SK-N-SH treated with all-trans-retinoic acid at 6 μM for 48 hours (cell line): ENCODE measurements at regions not wholly inside any gene's neighbourhood (a gene's known extent, or its start where the extent isn't known, plus 50 kb on each side); places are given as distances from the start of the nearest gene placed in this dataset.

ENCODE experiments used
- ATAC-seq: fragments of 200-7000 bp; cut with Tn5 transposase; 3 replicates; pipeline ENCODE4 v1.9.1; 2020; ENCODE audit warnings: mild to moderate bottlenecking, moderate library complexity
- BACH2 ChIP-seq: fragments of 250-450 bp; sonication (Bioruptor Pico); IDR thresholded peaks from 2 replicates; pipeline ENCODE4 v1.9.0; 2021; ENCODE audit warnings: mild to moderate bottlenecking, borderline replicate concordance
- CSDC2 ChIP-seq: fragments of 250-450 bp; sonication (Bioruptor Pico); IDR thresholded peaks from 2 replicates; pipeline ENCODE4 v1.5.0; 2020; ENCODE audit warnings: mild to moderate bottlenecking, moderate library complexity
- CSRNP3 ChIP-seq: fragments of 250-450 bp; sonication (Bioruptor Pico); IDR thresholded peaks from 2 replicates; pipeline ENCODE4 v1.5.1; 2021; ENCODE audit warnings: mild to moderate bottlenecking, moderate library complexity
- GLIS3 ChIP-seq: fragments of 250-450 bp; sonication (Bioruptor Pico); IDR thresholded peaks from 2 replicates; pipeline ENCODE4 v1.5.0; 2020; ENCODE audit warnings: mild to moderate bottlenecking, moderate library complexity
- ISL1 ChIP-seq: fragments of 250-450 bp; sonication (Bioruptor Pico); IDR thresholded peaks from 2 replicates; pipeline ENCODE4 v2.1.2; 2022; ENCODE audit warnings: mild to moderate bottlenecking, moderate library complexity
- OSR1 ChIP-seq: fragments of 250-450 bp; sonication (Bioruptor Pico); IDR thresholded peaks from 2 replicates; pipeline ENCODE4 v1.8.0; 2022; ENCODE audit warnings: moderate library complexity, mild to moderate bottlenecking, inconsistent platforms
- PATZ1 ChIP-seq: fragments of 250-450 bp; sonication (Bioruptor Pico); IDR thresholded peaks from 2 replicates; pipeline ENCODE4 v1.8.0; 2020; ENCODE audit warnings: mild to moderate bottlenecking, moderate library complexity, borderline replicate concordance
- PPARA ChIP-seq: fragments of 250-450 bp; sonication (Bioruptor Pico); IDR thresholded peaks from 2 replicates; pipeline ENCODE4 v1.5.0; 2020; ENCODE audit warnings: mild to moderate bottlenecking, borderline replicate concordance
- RARB ChIP-seq: fragments of 250-450 bp; sonication (Bioruptor Pico); IDR thresholded peaks from 2 replicates; pipeline ENCODE4 v1.8.0; 2021; ENCODE audit warnings: mild to moderate bottlenecking, moderate library complexity
- SNAI2 ChIP-seq: fragments of 250-450 bp; sonication (Bioruptor Pico); IDR thresholded peaks from 2 replicates; pipeline ENCODE4 v1.5.0; 2020; ENCODE audit warnings: mild to moderate bottlenecking, moderate library complexity
- TCF4 ChIP-seq: fragments of 250-450 bp; sonication (Bioruptor Pico); IDR thresholded peaks from 2 replicates; pipeline ENCODE4 v1.8.0; 2021; ENCODE audit warnings: mild to moderate bottlenecking, moderate library complexity, borderline replicate concordance
- TOX ChIP-seq: fragments of 250-450 bp; sonication (Bioruptor Pico); IDR thresholded peaks from 2 replicates; pipeline ENCODE4 v1.8.0; 2021; ENCODE audit warnings: mild to moderate bottlenecking, moderate library complexity, borderline replicate concordance
- TSHZ2 ChIP-seq: fragments of 250-450 bp; sonication (Bioruptor Pico); IDR thresholded peaks from 2 replicates; pipeline ENCODE4 v1.5.0; 2020; ENCODE audit warnings: mild to moderate bottlenecking, moderate library complexity
- ZC3H10 ChIP-seq: fragments of 250-450 bp; sonication (Bioruptor Pico); IDR thresholded peaks from 2 replicates; pipeline ENCODE4 v1.5.1; 2021; ENCODE audit warnings: mild to moderate bottlenecking, moderate library complexity
- ZFP3 ChIP-seq: fragments of 250-450 bp; sonication (Bioruptor Pico); IDR thresholded peaks from 2 replicates; pipeline ENCODE4 v1.5.0; 2020; ENCODE audit warnings: mild to moderate bottlenecking, moderate library complexity
- ZFP30 ChIP-seq: fragments of 450-650 bp; formaldehyde crosslinking; IDR thresholded peaks from 2 replicates; pipeline ENCODE4 v1.5.0; 2022; ENCODE audit warnings: mild to moderate bottlenecking, moderate library complexity
- ZNF565 ChIP-seq: fragments of 450-650 bp; formaldehyde crosslinking; conservative IDR thresholded peaks from 2 replicates; pipeline ENCODE4 v1.5.0; 2020; ENCODE audit warnings: low read depth, mild to moderate bottlenecking, moderate library complexity
- ZNF70 ChIP-seq: fragments of 450-650 bp; formaldehyde crosslinking; IDR thresholded peaks from 2 replicates; pipeline ENCODE4 v1.5.0; 2020; ENCODE audit warnings: mild to moderate bottlenecking, moderate library complexity
- TF ChIP-seq, protein P1 (sequence below): fragments of 250-450 bp; sonication (Bioruptor Pico); IDR thresholded peaks from 2 replicates; pipeline ENCODE4 v1.5.1; 2020; ENCODE audit warnings: low read depth, mild to moderate bottlenecking, moderate library complexity
- TF ChIP-seq, protein P2 (sequence below): fragments of 250-450 bp; sonication (Bioruptor Pico); IDR thresholded peaks from 2 replicates; pipeline ENCODE4 v1.8.0; 2021; ENCODE audit warnings: low read depth, mild to moderate bottlenecking, moderate library complexity, borderline replicate concordance

- ATAC-seq: no peak
Observed at GRCh38 chr3:56952061-56952460, 108.4 kb upstream of the SPATA12 start.

DNA sequence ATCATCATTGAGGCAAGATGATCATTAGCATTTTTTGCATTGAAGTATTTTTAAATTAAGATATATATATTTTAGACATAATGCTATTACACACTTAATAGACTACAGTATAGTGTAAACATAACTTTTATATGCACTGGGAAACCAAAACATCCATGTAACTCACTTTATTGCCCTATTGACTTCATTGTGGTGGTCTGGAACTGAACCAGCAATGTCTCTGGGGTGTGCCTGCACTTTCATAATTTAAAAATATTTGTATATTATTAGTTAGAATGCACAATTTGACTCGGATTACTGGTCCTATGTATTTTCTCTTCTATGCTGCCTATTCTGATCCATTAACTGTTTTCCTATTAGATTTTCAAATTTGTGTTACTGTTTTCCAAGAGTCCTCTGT, 109.1 kb upstream of the SPATA12 start:
- ATAC-seq: no peak
- TF ChIP-seq SNAI2 (no peak), ZC3H10 (CRISPR knock-in tag) (no peak), ZFP30 (no peak), PATZ1 (CRISPR knock-in tag) (no peak), PPARA (no peak), ZNF70 (CRISPR knock-in tag) (no peak), ISL1 (no peak), GLIS3 (no peak), TSHZ2 (no peak), ZFP3 (CRISPR knock-in tag) (no peak)
- TF ChIP-seq, protein P1, sequence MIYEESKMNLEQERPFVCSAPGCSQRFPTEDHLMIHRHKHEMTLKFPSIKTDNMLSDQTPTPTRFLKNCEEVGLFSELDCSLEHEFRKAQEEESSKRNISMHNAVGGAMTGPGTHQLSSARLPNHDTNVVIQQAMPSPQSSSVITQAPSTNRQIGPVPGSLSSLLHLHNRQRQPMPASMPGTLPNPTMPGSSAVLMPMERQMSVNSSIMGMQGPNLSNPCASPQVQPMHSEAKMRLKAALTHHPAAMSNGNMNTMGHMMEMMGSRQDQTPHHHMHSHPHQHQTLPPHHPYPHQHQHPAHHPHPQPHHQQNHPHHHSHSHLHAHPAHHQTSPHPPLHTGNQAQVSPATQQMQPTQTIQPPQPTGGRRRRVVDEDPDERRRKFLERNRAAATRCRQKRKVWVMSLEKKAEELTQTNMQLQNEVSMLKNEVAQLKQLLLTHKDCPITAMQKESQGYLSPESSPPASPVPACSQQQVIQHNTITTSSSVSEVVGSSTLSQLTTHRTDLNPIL (CRISPR knock-in tag): no peak

More at GRCh38 chr3:56952061-56952460, 108.4 kb upstream of the SPATA12 start:
- TF ChIP-seq TCF4 (no peak), OSR1 (CRISPR knock-in tag) (no peak), TSHZ2 (no peak), ZC3H10 (CRISPR knock-in tag) (no peak), BACH2 (no peak), ISL1 (no peak), TOX (CRISPR knock-in tag) (no peak), CSRNP3 (CRISPR knock-in tag) (no peak), GLIS3 (no peak), RARB (CRISPR knock-in tag) (no peak), PPARA (no peak), PATZ1 (CRISPR knock-in tag) (no peak), ZFP30 (no peak), ZNF565 (CRISPR knock-in tag) (no peak), CSDC2 (CRISPR knock-in tag) (no peak)
- TF ChIP-seq, protein P2, sequence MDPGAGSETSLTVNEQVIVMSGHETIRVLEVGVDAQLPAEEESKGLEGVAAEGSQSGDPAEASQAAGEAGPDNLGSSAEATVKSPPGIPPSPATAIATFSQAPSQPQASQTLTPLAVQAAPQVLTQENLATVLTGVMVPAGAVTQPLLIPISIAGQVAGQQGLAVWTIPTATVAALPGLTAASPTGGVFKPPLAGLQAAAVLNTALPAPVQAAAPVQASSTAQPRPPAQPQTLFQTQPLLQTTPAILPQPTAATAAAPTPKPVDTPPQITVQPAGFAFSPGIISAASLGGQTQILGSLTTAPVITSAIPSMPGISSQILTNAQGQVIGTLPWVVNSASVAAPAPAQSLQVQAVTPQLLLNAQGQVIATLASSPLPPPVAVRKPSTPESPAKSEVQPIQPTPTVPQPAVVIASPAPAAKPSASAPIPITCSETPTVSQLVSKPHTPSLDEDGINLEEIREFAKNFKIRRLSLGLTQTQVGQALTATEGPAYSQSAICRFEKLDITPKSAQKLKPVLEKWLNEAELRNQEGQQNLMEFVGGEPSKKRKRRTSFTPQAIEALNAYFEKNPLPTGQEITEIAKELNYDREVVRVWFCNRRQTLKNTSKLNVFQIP (CRISPR knock-in tag): no peak
- TF ChIP-seq, all 23 proteins: peak for 0
